IMR-90 (cell line): ENCODE measurements at regions not wholly inside any gene's neighbourhood (a gene's known extent, or its start where the extent isn't known, plus 50 kb on each side); places are given as distances from the start of the nearest gene placed in this dataset.
"Not testable (repeated sequence)": the region's sequence is repeated elsewhere in the genome, so short reads cannot be mapped to it uniquely, and the experiment has no call there.

Experiments used
- ATAC-seq: fragments of 200-7000 bp; cut with Tn5 transposase; 2 replicates; pipeline ENCODE4 v1.9.1; 2020; ENCODE audit warnings: low read depth, mild to moderate bottlenecking, moderate library complexity
- BruUV-seq: library from RNA; stranded (reverse); fragments of 400-500 nt; replicated peaks from 2 replicates; lab custom pipeline; 2021; lab: Mats Ljungman, UMichigan
- CTCF ChIA-PET: fragments of 300-600 bp; formaldehyde crosslinking; extraction: SDS; loops from one replicate; lab custom pipeline; 2021; ENCODE audit warnings: antibody characterized with exemption; lab: Yijun Ruan, JAX
- POLR2A ChIA-PET: fragments of 300-600 bp; sonication (Branson Sonifier 250); formaldehyde crosslinking; loops from one replicate; lab custom pipeline; 2022; ENCODE audit warnings: antibody characterized with exemption; ENCODE audit not compliant: unreplicated experiment; lab: Charles Lee
- DNase-seq: peaks from one replicate; pipeline ENCODE4 v3.0.0; 2013
- H2AFZ ChIP-seq: replicated peaks from 2 replicates; pipeline ENCODE3; 2013; ENCODE audit warnings: low read length, mild to moderate bottlenecking; ENCODE audit not compliant: poor library complexity
- H2AK5ac ChIP-seq: 2 replicates; pipeline ENCODE4 v1.6.1; 2013; ENCODE audit warnings: low read depth, low read length, inconsistent platforms
- H2AK9ac ChIP-seq: replicated peaks from 2 replicates; pipeline ENCODE3; 2013; ENCODE audit warnings: mild to moderate bottlenecking, low read depth, low read length, moderate library complexity; ENCODE audit not compliant: poor library complexity
- H2BK120ac ChIP-seq: 2 replicates; pipeline ENCODE4 v1.6.1; 2013; ENCODE audit warnings: low read depth, low read length, inconsistent platforms
- H2BK15ac ChIP-seq: 3 replicates; pipeline ENCODE4 v1.6.1; 2013; ENCODE audit warnings: low read depth, low read length, inconsistent platforms
- H2BK20ac ChIP-seq: 2 replicates; pipeline ENCODE4 v1.6.1; 2013; ENCODE audit warnings: low read depth, mild to moderate bottlenecking, inconsistent platforms, low read length, moderate library complexity
- H2BK5ac ChIP-seq: 2 replicates; pipeline ENCODE4 v1.6.1; 2013; ENCODE audit warnings: mild to moderate bottlenecking, low read depth, low read length, inconsistent platforms; ENCODE audit not compliant: poor library complexity, severe bottlenecking
- H3K14ac ChIP-seq: replicated peaks from 2 replicates; pipeline ENCODE4 v1.6.1; 2013; ENCODE audit warnings: low read depth, low read length, inconsistent platforms
- H3K18ac ChIP-seq: 2 replicates; pipeline ENCODE4 v1.6.1; 2013; ENCODE audit warnings: low read depth, low read length, control low read depth
- H3K23ac ChIP-seq: 2 replicates; pipeline ENCODE4 v1.6.1; 2013; ENCODE audit warnings: low read depth, low read length, inconsistent platforms
- H3K27ac ChIP-seq: 2 replicates; pipeline ENCODE4 v1.5.1; 2013; ENCODE audit warnings: mild to moderate bottlenecking, control low read depth, low read length; ENCODE audit not compliant: insufficient read depth
- H3K27me3 ChIP-seq: 2 replicates; pipeline ENCODE4 v1.6.1; 2013; ENCODE audit warnings: low read length; ENCODE audit not compliant: control insufficient read depth, insufficient read depth
- H3K36me3 ChIP-seq: 2 replicates; pipeline ENCODE4 v1.6.1; 2013; ENCODE audit warnings: low read length, mixed read lengths; ENCODE audit not compliant: control insufficient read depth, insufficient read depth
- H3K4ac ChIP-seq: 2 replicates; pipeline ENCODE4 v1.6.1; 2013; ENCODE audit warnings: low read depth, low read length, inconsistent platforms
- H3K4me1 ChIP-seq: 2 replicates; pipeline ENCODE4 v1.6.1; 2013; ENCODE audit warnings: low read length, mixed read lengths; ENCODE audit not compliant: control insufficient read depth, insufficient read depth
- H3K4me2 ChIP-seq: 2 replicates; pipeline ENCODE4 v1.6.1; 2013; ENCODE audit warnings: low read depth, mild to moderate bottlenecking, control low read depth, low read length, moderate library complexity
- H3K4me3 ChIP-seq: 2 replicates; pipeline ENCODE4 v1.5.1; 2013; ENCODE audit warnings: low read depth, mild to moderate bottlenecking, control low read depth, low read length, moderate library complexity; ENCODE audit not compliant: insufficient read depth
- H3K56ac ChIP-seq: 2 replicates; pipeline ENCODE4 v1.6.1; 2013; ENCODE audit warnings: low read length, inconsistent platforms; ENCODE audit not compliant: insufficient read depth; ENCODE audit errors: extremely low read depth
- H3K79me1 ChIP-seq, 2 experiments: 2 replicates each; pipeline ENCODE4 v1.6.1; 2013; ENCODE audit warnings: low read length in 2 of 2, inconsistent platforms in 1 of 2, low read depth in 1 of 2
- H3K9ac ChIP-seq: 2 replicates; pipeline ENCODE4 v1.6.1; 2013; ENCODE audit warnings: low read depth, low read length, control low read depth
- H3K9me1 ChIP-seq: 2 replicates; pipeline ENCODE4 v1.6.1; 2013; ENCODE audit warnings: low read length, inconsistent platforms; ENCODE audit not compliant: insufficient read depth
- H3K9me3 ChIP-seq: 2 replicates; pipeline ENCODE4 v1.6.1; 2013; ENCODE audit warnings: low read length; ENCODE audit not compliant: control insufficient read depth, insufficient read depth
- H4K20me1 ChIP-seq: 2 replicates; pipeline ENCODE4 v1.6.1; 2013; ENCODE audit warnings: low read length, inconsistent platforms; ENCODE audit not compliant: insufficient read depth
- H4K5ac ChIP-seq: 2 replicates; pipeline ENCODE4 v1.6.1; 2013; ENCODE audit warnings: mild to moderate bottlenecking, low read depth, low read length, control low read depth
- H4K8ac ChIP-seq, 2 experiments: 2 replicates each; pipeline ENCODE4 v1.6.1; 2013; ENCODE audit warnings: low read depth in 2 of 2, low read length in 2 of 2, control low read depth in 1 of 2, inconsistent platforms in 1 of 2
- H4K91ac ChIP-seq: 2 replicates; pipeline ENCODE4 v1.6.1; 2013; ENCODE audit warnings: low read depth, low read length, inconsistent platforms; ENCODE audit not compliant: insufficient read depth
- WGBS, 2 experiments: methylation state at CpG; one replicate each; pipeline versions ENCODE4 v1.1.5 to v1.1.7; 2013; ENCODE audit warnings: missing lambda C conversion rate in 2 of 2; ENCODE audit not compliant: insufficient read length in 1 of 2; ENCODE audit errors: extremely low coverage in 2 of 2; 5-methylcytosine and 5-hydroxymethylcytosine counted together
- dilution Hi-C: fragments of 300-500 bp; cut with HindIII; formaldehyde crosslinking; loops from one replicate; pipeline ENCODE4 v1.14.3; 2018; ENCODE audit warnings: low sequenced_read_pairs; ENCODE audit not compliant: unreplicated experiment
- in situ Hi-C: fragments of 300-500 bp; cut with MboI; formaldehyde crosslinking; loops from 3 replicates; pipeline ENCODE4 v1.14.3; 2019; ENCODE audit warnings: low sequenced_read_pairs, inconsistent platforms, mixed read lengths
- intact Hi-C: fragments of 100-400 bp; cut with micrococcal nuclease; formaldehyde crosslinking; loops from 2 replicates; pipeline ENCODE4 v1.10.0; 2022

DNA sequence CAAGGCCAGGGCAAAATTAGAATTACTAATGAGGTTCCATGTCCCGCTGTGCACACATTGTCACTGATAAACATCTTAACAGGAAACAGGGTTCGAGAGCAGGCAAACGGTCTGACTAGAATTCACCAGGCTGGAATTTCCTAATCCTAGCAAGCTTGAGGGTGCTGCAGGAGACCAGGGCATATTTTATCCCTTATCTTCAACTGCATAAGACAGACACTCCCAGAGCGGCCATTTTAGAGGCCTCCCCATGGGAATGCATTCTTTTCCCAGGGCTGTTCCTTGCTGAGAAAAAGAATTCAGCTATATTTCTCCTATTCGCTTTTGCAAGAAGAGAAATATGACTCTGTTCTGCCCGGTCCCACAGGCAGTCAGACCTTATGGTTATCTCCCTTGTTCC, 282.5 kb upstream of the TACR3 start:
- H3K14ac ChIP-seq, H3K56ac ChIP-seq, H3K9me1 ChIP-seq, H3K27me3 ChIP-seq, H4K91ac ChIP-seq, H3K9me3 ChIP-seq, H2BK120ac ChIP-seq, H3K23ac ChIP-seq, H3K4me1 ChIP-seq, H3K4ac ChIP-seq, H4K8ac ChIP-seq, intact Hi-C loops, H3K18ac ChIP-seq, H2BK15ac ChIP-seq, H2AK9ac ChIP-seq, H3K27ac ChIP-seq, H4K5ac ChIP-seq, POLR2A ChIA-PET, H2BK20ac ChIP-seq, H2AK5ac ChIP-seq, H3K4me2 ChIP-seq, dilution Hi-C loops, H2BK5ac ChIP-seq, H3K4me3 ChIP-seq, H2AFZ ChIP-seq, H4K20me1 ChIP-seq, CTCF ChIA-PET, in situ Hi-C loops, ATAC-seq, DNase-seq, H3K36me3 ChIP-seq, H3K79me1 ChIP-seq, BruUV-seq, H3K9ac ChIP-seq: not testable (repeated sequence)
- WGBS, 2 experiments = 40% methylated on average over 1 of the region's 6 CpGs; no CpG with 5 or more reads in 1 of the 2 experiments
